ENCODE measurements at regions not wholly inside any gene's neighbourhood (a gene's known extent, or its start where the extent isn't known, plus 50 kb on each side); places are given as distances from the start of the nearest gene placed in this dataset.
"Not testable (repeated sequence)": the region's sequence is repeated elsewhere in the genome, so short reads cannot be mapped to it uniquely, and the experiment has no call there.

DNA sequence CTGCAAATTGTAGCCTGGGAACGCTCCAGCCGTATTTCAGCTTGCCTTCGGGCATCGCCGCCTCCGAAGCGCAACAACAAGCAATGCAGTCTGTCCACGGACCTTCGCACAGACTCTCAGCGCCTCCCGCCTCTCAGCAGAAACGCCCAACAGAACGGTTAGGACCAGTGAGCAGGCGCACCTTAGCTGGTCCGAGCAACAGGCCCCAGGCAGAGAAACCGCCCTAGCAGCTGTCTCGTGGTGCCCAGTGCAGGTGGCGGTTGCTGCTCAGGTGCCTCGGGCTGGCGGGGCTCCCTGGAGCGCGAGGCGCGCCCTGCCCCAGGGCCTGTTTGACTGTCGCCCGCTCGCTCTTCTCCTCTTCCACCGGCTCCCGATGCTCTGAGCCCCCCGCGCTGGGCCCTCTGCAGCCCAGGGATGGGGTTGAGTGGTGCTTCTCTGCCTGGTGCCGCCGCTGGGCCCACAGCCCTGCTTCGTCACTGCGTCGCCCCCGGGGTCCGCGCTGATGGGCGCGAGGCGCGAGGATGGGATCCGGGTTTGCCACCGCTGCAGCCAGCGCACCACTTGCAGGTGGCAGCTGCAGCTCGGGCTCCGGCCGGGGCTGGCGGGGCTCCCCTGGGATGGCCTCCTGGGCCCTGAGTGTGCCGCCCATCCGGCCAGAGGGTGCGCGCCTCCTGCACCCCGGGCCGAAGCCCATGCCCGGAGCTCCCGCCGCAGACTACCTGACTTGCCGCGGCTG, 268.4 kb upstream of the FRG2C start:
- H3K4me3 ChIP-seq (ENCODE audit: low read length), result peak overlapping the region; percentile 44
- no peaks in the 10 kb centered on the region for H3K9me3 ChIP-seq (ENCODE audit: control insufficient read depth, low read length)
- no peak for DNase-seq (ENCODE audit: low read depth)
- no peaks in the 10 kb centered on the region for H3K36me3 ChIP-seq (ENCODE audit: control insufficient read depth, insufficient read depth, low read length, severe bottlenecking)
- peaks cover 11% of the 10 kb centered on the region for H3K27me3 ChIP-seq (replicated peaks; ENCODE audit: control insufficient read depth, insufficient read depth, low read length)
- no peaks in the 10 kb centered on the region for H3K4me1 ChIP-seq (ENCODE audit: control insufficient read depth, insufficient read depth, low read length)
- no peak overlapping the region for H3K9ac ChIP-seq (ENCODE audit: low read length)

GRCh38 chr3:75396316-75396802, 267.8 kb upstream of the FRG2C start:
- Histone ChIP-seq H3K4me1 (ENCODE audit: control insufficient read depth, insufficient read depth, low read length) (no peaks in the 10 kb centered on the region), H3K27me3 (replicated peaks; ENCODE audit: control insufficient read depth, insufficient read depth, low read length) (peaks cover 11% of the 10 kb centered on the region), H3K9ac (ENCODE audit: low read length) (no peak overlapping the region), H3K9me3 (ENCODE audit: control insufficient read depth, low read length) (no peaks in the 10 kb centered on the region), H3K4me3 (ENCODE audit: low read length) (peak overlapping the region; percentile 44), H3K36me3 (ENCODE audit: control insufficient read depth, insufficient read depth, low read length, severe bottlenecking) (no peaks in the 10 kb centered on the region)
- peak; percentile 13 for DNase-seq (ENCODE audit: low read depth)

GRCh38 chr3:75397486-75397885, 266.6 kb upstream of the FRG2C start:
- DNase-seq (ENCODE audit: low read depth); H3K9me3 ChIP-seq (ENCODE audit: control insufficient read depth, low read length); H3K9ac ChIP-seq (ENCODE audit: low read length); H3K36me3 ChIP-seq (ENCODE audit: control insufficient read depth, insufficient read depth, low read length, severe bottlenecking); H3K4me3 ChIP-seq (ENCODE audit: low read length); H3K4me1 ChIP-seq (ENCODE audit: control insufficient read depth, insufficient read depth, low read length): not testable (repeated sequence)
- peaks cover 10% of the 10 kb centered on the region for H3K27me3 ChIP-seq (replicated peaks; ENCODE audit: control insufficient read depth, insufficient read depth, low read length)

- not testable (repeated sequence) for H3K4me3 ChIP-seq (ENCODE audit: low read length); H3K9ac ChIP-seq (ENCODE audit: low read length); H3K9me3 ChIP-seq (ENCODE audit: control insufficient read depth, low read length); H3K4me1 ChIP-seq (ENCODE audit: control insufficient read depth, insufficient read depth, low read length); H3K27me3 ChIP-seq (replicated peaks; ENCODE audit: control insufficient read depth, insufficient read depth, low read length); DNase-seq (ENCODE audit: low read depth)
- peaks cover 29% of the 10 kb centered on the region for H3K36me3 ChIP-seq (ENCODE audit: control insufficient read depth, insufficient read depth, low read length, severe bottlenecking)
Measured at GRCh38 chr3:75422101-75422945, 241.8 kb upstream of the FRG2C start.

GRCh38 chr3:75425379-75425778, 238.7 kb upstream of the FRG2C start:
- DNase-seq (ENCODE audit: low read depth); H3K4me1 ChIP-seq (ENCODE audit: control insufficient read depth, insufficient read depth, low read length); H3K9me3 ChIP-seq (ENCODE audit: control insufficient read depth, low read length); H3K4me3 ChIP-seq (ENCODE audit: low read length); H3K9ac ChIP-seq (ENCODE audit: low read length); H3K27me3 ChIP-seq (replicated peaks; ENCODE audit: control insufficient read depth, insufficient read depth, low read length): not testable (repeated sequence)
- H3K36me3 ChIP-seq (ENCODE audit: control insufficient read depth, insufficient read depth, low read length, severe bottlenecking), result peaks cover 44% of the 10 kb centered on the region

GRCh38 chr3:75427486-75427885, 236.6 kb upstream of the FRG2C start:
- H3K36me3 ChIP-seq (ENCODE audit: control insufficient read depth, insufficient read depth, low read length, severe bottlenecking), result peaks cover 55% of the 10 kb centered on the region
- not testable (repeated sequence) for H3K9ac ChIP-seq (ENCODE audit: low read length); H3K9me3 ChIP-seq (ENCODE audit: control insufficient read depth, low read length); H3K27me3 ChIP-seq (replicated peaks; ENCODE audit: control insufficient read depth, insufficient read depth, low read length); DNase-seq (ENCODE audit: low read depth); H3K4me3 ChIP-seq (ENCODE audit: low read length)
- H3K4me1 ChIP-seq (ENCODE audit: control insufficient read depth, insufficient read depth, low read length), result peaks cover 16% of the 10 kb centered on the region

DNA sequence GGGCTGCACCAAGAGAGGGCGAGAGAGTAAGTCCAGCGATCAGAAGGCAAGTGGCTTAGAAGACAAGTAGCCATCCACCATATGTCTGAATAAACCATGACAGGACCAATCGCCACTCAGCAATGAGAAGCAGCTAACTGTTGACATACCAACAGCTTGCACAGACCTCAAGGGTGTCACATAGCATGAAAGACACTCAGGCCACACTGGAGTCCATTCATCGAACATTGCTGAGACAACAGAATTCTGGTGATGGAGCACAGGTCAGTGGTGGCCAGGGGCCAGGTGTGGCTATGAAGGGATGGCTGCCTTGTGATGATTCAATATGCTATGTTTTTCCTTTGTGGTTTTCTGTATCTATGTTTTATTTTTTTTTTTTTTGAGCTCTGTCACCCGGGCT, 236.2 kb upstream of the FRG2C start:
- H3K27me3 ChIP-seq (replicated peaks; ENCODE audit: control insufficient read depth, insufficient read depth, low read length); DNase-seq (ENCODE audit: low read depth); H3K9me3 ChIP-seq (ENCODE audit: control insufficient read depth, low read length); H3K9ac ChIP-seq (ENCODE audit: low read length); H3K4me3 ChIP-seq (ENCODE audit: low read length): not testable (repeated sequence)
- Histone ChIP-seq H3K36me3 (ENCODE audit: control insufficient read depth, insufficient read depth, low read length, severe bottlenecking) (peaks cover 51% of the 10 kb centered on the region), H3K4me1 (ENCODE audit: control insufficient read depth, insufficient read depth, low read length) (peaks cover 17% of the 10 kb centered on the region)

GRCh38 chr3:75429561-75430220, 234.4 kb upstream of the FRG2C start:
- H3K9me3 ChIP-seq (ENCODE audit: control insufficient read depth, low read length); H3K27me3 ChIP-seq (replicated peaks; ENCODE audit: control insufficient read depth, insufficient read depth, low read length); H3K4me3 ChIP-seq (ENCODE audit: low read length): not testable (repeated sequence)
- H3K36me3 ChIP-seq (ENCODE audit: control insufficient read depth, insufficient read depth, low read length, severe bottlenecking), result peaks cover 46% of the 10 kb centered on the region
- H3K4me1 ChIP-seq (ENCODE audit: control insufficient read depth, insufficient read depth, low read length), result peaks cover 28% of the 10 kb centered on the region
- peak overlapping the region; percentile 58 for H3K9ac ChIP-seq (ENCODE audit: low read length)
- peak; percentile 89 for DNase-seq (ENCODE audit: low read depth)

- H3K4me1 ChIP-seq (ENCODE audit: control insufficient read depth, insufficient read depth, low read length), result peaks cover 28% of the 10 kb centered on the region
- not testable (repeated sequence) for DNase-seq (ENCODE audit: low read depth); H3K4me3 ChIP-seq (ENCODE audit: low read length); H3K9me3 ChIP-seq (ENCODE audit: control insufficient read depth, low read length); H3K27me3 ChIP-seq (replicated peaks; ENCODE audit: control insufficient read depth, insufficient read depth, low read length); H3K9ac ChIP-seq (ENCODE audit: low read length)
- peaks cover 44% of the 10 kb centered on the region for H3K36me3 ChIP-seq (ENCODE audit: control insufficient read depth, insufficient read depth, low read length, severe bottlenecking)
Measured at GRCh38 chr3:75430406-75430805, 233.7 kb upstream of the FRG2C start.

- Histone ChIP-seq H3K36me3 (ENCODE audit: control insufficient read depth, insufficient read depth, low read length, severe bottlenecking) (peaks cover 37% of the 10 kb centered on the region), H3K4me1 (ENCODE audit: control insufficient read depth, insufficient read depth, low read length) (peaks cover 31% of the 10 kb centered on the region)
- H3K27me3 ChIP-seq (replicated peaks; ENCODE audit: control insufficient read depth, insufficient read depth, low read length); DNase-seq (ENCODE audit: low read depth); H3K4me3 ChIP-seq (ENCODE audit: low read length); H3K9me3 ChIP-seq (ENCODE audit: control insufficient read depth, low read length); H3K9ac ChIP-seq (ENCODE audit: low read length): not testable (repeated sequence)
Measured at GRCh38 chr3:75431120-75431519, 233.0 kb upstream of the FRG2C start.

GRCh38 chr3:75432466-75432865, 231.7 kb upstream of the FRG2C start:
- not testable (repeated sequence) for H3K27me3 ChIP-seq (replicated peaks; ENCODE audit: control insufficient read depth, insufficient read depth, low read length); H3K9me3 ChIP-seq (ENCODE audit: control insufficient read depth, low read length); DNase-seq (ENCODE audit: low read depth)
- Histone ChIP-seq H3K36me3 (ENCODE audit: control insufficient read depth, insufficient read depth, low read length, severe bottlenecking) (peaks cover 27% of the 10 kb centered on the region), H3K4me3 (ENCODE audit: low read length) (peak overlapping the region; percentile 41), H3K4me1 (ENCODE audit: control insufficient read depth, insufficient read depth, low read length) (peaks cover 32% of the 10 kb centered on the region), H3K9ac (ENCODE audit: low read length) (peak overlapping the region; percentile 46)

Measured in adipocyte (in vitro differentiated cells).